GM21526 (cell line): ENCODE measurements at regions not wholly inside any gene's neighbourhood (a gene's known extent, or its start where the extent isn't known, plus 50 kb on each side); places are given as distances from the start of the nearest gene placed in this dataset.
"Not testable (repeated sequence)": the region's sequence is repeated elsewhere in the genome, so short reads cannot be mapped to it uniquely, and the experiment has no call there.

Experiments
- ATAC-seq: cut with Tn5 transposase; IDR thresholded peaks from one replicate; pipeline ENCODE4 v1.9.1; 2021; ENCODE audit warnings: moderate library complexity; ENCODE audit not compliant: unreplicated experiment, low FRiP score

DNA sequence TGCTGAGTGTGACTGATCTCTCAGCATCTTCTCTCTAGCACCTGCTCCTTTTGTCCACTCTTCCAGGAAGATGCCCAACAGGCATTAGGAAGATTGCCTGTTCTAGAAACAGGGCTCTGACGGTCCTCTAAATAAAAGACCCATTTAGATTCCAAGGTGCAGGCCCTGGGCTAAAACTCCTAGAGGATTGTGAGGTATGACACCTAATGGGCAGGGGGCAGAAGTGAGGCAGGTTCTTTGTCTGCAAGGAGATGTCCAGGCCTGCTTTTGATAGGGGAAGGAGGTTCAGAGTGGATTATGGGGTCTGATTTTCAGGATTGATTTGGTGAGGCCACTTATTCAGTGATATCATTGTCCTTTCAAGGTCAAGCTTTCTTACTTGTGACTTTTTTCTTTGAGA is 140.8 kb upstream of the TRPC7 start:
- ATAC-seq: no peak

DNA sequence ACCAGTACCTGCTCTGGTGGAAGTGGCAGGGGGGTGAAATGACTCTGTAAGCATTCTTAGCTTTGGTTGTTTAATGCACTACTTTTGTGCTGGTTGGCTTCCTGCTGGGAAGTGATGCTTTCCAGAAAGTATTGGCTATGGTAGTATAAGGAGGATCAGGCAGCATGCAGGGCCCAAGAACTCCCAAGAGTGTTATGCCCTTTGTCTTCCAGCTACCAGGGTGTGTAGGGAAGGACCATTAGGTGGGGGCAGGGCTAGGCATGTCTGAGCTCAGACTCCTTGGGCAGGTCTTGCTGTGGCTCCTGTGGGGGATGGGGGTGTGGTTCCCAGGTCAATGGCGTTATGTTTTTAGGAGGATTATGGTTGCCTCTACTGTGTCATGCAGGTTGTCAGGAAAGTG is 135.8 kb upstream of the TRPC7 start:
- no peak for ATAC-seq

DNA sequence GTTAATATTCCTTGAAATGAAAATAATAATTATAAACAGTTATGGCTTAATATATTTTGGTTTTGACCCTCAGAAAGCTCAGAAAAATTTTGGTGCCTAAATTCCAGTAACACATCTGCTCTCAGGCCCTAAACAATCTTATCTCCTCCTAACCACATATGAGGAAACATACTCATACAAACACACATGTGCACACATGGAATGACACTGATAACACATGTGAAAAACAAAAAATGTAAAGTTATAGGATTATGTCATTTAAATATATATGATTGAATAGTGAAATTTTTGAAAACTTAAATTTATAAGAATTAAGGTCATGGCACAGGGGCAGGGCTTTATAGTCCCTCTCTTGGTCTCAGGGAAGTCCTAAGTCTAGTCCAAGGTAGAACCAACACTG is 127.2 kb upstream of the TRPC7 start:
- no peak for ATAC-seq

DNA sequence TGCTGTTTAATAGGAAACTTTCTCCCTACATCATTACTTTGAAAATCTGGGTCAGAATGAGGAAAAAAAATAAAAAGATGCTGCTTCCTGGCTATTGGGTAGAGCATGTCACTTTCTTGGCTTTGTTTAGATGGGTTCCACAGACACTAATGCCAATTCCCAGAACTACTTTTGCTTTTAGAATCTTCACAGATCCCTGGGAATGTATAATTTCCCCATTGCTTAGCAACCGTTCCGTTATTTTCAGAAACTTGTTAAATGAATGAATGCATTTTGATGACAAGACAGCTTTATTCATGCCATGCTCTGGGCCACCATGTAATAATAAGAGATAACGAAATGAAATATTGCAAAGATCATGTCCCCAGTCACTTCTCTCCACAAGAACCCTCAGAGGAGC is 126.5 kb upstream of the TRPC7 start:
- ATAC-seq: no peak

DNA sequence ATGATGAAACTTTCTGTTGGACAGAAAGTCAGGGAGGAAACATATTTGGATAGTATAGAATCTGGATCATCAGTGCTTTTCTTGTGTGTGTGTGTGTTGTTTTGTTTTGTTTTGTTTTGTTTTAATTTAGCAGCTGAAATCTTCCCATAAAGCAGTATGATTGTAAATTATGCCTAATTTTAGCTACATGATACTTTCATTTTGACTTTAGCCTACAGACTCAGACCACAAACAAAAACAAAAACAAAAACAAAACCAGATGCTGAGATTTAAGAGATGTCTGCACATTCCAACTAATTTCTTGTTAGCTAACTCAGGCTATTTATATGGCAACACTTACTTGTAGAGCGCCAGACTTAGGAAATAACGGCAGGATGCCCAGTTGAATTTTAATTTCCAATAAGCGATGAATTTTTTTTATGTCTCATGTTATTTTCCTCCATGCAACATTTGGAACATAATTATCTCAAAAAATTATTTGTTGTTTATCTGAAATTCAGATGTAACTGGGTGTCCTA is 119.5 kb upstream of the TRPC7 start:
- peak; percentile 70 for ATAC-seq

DNA sequence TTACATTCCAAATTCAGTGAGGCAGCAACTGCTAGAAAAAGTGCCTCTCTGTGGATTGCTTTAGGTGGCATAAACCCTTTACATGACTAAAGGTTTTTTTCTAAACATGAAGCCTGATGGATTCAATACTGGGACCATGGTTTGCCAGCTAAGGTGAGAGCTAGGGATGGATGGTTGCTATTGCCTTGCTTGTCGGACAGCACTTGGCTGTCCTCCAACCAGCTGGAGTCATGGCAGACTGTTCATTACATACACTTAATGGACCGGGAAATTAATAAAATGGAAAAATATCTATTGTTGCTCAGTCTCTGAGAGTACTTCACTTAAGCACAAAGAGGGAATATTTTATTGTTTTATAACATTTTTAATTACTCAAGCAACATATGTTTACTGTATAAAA is 116.9 kb upstream of the TRPC7 start:
- no peak for ATAC-seq

DNA sequence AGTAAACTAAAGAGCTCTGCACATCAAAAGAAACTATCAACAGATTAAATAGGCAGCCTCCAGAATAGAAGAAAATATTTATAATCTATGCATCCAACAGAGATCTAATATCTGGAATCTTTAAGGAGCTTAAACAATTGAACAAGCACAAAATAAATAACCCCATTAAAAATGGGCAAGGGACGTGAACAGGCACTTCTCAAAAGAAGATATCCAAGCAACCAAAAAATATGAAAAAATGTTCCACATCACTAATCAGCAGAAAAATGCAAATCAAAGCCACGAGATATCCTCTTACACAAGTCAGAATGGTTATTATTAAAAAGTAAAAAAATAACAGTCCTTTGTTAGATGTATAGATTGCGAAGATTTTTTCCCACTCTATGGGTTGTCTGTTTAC is 109.1 kb upstream of the TRPC7 start:
- ATAC-seq: no peak

DNA sequence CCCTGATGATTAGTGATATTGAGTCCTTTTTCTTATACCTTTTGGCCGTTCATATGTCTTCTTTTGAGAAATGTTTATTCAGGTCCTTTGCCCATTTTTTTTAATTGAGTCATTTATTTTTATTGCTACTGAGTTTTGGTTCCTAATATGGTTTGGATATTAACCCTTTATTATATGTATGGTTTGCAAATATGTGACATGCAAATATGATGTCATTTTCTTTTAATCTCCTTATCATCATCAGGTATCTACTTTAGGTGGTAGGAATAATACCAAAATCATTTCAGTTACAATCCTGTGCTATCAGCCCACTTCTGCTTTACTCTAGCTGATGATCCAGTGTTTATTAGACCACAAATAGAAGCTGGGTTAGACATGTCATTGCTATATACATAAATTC is 102.3 kb upstream of the TRPC7 start:
- ATAC-seq: no peak

DNA sequence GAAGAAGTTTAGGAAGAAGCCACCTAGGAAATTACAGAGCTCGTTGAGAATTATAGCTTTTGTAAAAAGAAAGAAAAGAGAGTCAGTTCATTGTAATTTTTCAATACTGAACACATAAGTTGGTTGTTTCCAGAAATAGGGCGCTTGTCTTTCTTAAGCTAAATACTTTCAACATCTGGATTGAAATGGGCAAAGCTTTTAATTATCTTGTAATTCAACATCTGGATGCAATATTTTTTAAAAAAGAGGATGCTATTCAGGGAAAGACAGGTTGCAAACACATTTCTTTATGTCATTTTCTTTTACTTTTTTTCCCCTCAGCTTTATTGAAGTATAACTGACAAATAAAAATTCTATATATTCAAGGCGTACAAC is 100.7 kb upstream of the TRPC7 start:
- ATAC-seq: no peak

DNA sequence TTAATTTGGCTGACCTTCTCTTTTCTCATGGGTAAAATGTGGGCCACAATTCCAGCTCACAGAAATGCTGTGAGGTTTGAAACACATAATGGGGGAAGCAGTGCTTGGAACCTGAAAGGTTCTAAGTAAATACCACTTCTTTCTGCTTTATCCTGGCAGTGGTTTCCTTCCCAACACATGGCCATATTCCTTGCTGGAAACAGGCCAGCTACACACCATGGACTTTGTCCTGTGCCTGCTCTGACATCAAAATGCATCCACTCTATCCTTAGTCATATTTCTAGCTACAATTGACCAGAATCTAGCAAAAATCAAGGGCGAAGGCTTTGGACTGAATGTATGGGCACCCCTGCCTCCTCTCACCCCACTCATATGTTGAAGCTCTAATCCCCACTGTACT is 93.1 kb upstream of the TRPC7 start:
- ATAC-seq: no peak

DNA sequence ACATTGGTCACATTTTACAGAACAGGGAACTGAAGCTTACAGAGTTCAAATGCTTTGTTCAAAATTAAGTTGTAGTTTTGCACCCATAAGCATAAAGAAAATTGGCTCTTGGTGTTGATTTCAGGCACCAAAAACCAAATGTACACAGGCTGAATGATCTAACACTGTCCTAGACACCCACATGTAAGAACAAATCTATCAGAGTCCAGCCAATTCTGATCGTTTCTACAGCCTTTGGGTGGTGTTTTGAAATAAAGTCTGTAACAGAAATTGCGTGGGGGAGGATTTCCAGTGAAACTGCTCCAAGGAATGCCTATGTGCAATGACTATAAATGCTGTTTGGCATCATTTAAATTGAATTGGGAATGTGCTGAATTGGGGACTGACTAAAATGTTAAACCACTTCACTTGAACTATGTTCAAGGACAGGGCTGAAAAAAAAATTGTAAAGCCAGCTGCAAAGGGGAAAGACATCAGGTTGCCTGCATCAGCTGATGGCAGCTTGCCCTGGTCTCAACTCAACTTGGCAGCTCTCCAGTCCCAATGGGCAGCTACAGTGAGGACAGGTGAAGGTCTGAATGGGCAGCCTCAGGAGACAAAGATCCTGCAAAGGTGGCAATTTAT is 92.2 kb upstream of the TRPC7 start:
- no peak for ATAC-seq

DNA sequence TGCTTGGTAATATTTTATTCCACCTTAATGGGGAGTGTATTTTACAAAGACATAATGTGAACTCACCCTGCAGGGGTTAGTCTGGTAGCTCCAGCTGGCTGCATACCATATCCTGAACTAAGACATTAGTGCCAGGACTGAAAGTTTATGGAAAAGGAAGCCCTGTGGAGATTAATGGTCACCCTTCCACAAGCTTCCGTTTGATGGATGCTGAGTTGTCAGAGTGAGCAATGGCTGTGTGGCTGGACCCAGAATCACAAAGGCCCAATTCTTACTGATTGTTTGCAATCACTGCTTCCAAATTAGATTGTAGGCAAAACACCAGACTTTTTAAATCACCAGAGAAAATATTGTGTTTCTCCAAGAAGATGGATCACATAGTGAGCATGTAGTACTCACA is 90.1 kb upstream of the TRPC7 start:
- no peak for ATAC-seq

DNA sequence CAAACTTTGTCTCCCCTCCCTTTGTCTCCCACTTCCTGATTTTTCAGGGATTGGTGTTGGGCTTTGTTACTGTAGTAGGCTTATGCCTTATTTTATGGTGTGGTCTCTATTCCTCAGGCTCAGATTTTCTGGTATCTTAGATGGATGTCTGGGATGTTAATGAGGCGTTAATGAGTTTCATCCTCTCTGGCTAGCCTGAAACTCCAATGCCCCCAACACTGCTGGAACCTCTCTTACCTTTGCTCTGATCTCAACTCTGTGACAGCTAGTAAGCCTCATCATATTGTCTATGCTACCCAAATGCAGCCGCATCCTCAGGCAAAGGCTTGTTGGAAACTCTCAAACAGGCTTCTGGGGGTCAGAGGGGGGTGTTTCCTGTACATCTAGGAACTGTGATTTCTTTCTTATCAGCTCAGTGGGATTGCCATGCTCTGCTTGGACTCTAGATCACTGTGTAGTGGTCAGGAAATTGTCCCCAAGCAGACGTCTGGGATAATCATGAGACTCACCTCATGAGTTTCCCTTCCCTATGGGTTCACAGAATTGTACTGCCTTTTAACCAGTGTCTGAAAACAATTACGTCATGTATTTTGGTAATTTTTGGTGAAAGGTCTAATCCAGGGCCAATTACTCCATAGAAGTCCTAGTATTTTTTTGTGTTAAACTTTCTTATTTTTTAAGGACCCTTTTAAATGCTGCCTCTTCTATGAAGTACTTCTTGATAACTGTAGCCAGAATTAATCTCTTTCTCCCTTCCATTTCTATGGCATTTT is 88.8 kb upstream of the TRPC7 start:
- ATAC-seq: no peak

DNA sequence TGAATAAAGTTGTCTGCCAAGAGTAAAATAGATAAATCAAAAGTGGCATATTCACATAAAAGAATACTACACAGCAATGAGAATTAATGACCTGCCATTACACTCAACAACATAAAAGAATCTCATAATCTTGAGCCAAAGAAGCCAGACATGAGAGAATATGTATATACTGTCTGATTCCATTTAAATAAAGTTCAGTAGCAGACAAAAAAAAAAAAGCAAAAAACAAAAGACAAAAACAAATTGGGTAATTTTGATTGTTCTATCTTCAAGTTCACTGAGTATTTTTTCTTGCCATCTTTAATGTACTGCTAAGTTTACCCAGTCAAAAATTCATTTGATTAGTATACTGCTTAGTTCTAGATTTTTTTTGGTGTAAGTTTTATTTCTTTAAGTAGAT is 87.9 kb upstream of the TRPC7 start:
- ATAC-seq: no peak

DNA sequence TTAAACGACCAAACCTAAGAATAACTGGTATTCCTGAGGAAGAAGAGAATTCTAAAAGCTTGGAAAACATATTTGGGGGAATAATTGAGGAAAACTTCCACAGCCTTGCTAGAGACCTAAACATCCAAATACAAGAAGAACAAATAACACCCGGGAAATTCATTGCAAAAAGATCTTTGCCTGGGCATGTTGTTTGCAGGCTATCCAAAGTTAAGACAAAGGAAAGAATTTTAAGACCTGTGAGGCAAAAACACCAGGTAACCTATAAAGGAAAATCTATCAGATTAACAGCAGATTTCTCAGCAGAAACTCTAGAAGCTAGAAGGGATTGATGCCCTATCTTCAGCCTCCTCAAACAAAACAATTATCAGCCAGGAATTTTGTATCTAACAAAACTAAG is 82.2 kb upstream of the TRPC7 start:
- not testable (repeated sequence) for ATAC-seq

DNA sequence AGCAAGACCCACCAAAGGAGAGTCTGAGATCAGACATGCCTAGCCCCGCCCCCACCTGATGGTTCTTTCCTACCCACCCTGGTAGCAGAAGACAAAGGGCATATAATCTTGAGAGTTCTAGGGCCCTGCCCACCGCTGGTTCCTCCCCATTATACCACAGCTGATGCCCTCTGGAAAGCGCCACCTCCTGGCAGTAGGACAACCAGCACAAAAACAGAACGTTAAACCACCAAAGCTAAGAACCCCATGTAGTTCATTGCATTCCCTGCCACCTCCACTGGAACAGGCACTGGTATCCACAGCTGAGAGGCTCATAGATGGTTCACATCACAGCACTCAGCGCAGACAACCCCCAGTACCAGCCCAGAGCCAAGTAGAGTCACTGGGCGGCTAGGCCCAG is 81.2 kb upstream of the TRPC7 start:
- ATAC-seq: no peak

DNA sequence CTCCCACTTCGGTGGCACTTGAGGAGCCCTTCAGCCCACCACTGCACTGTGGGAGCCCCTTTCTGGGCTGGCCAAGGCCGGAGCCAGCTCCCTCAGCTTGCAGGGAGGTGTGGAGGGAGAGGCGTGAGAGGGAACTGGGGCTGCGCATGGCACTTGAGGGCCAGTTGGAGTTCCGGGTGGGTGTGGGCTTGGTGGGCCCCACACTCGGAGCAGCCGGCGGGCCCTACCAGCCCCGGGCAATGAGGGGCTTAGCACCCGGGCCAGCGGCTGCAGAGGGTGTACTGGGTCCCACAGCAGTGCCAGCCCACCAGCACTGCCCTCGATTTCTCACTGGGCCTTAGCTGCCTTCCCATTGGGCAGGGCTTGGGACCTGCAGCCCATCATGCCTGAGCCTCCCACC is 78.8 kb upstream of the TRPC7 start:
- ATAC-seq: not testable (repeated sequence)

DNA sequence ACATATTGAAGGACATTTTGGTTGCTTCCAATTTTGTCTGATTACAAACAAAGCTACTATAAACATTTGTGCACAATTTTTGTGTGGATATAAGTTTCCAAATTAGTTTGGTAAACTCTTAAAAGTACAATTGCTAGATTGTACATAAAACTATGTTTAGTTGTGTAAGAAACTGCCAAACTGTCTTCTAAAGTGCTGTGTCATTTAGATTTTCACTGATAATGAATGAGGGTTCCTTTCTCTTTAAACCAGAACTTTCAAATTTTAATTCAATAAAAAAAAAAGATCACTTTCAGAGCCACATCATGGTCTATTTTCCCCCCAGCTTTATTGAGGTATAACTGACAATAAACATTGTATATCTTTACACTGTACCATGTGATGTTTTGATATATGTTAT is 74.0 kb upstream of the TRPC7 start:
- ATAC-seq: no peak

DNA sequence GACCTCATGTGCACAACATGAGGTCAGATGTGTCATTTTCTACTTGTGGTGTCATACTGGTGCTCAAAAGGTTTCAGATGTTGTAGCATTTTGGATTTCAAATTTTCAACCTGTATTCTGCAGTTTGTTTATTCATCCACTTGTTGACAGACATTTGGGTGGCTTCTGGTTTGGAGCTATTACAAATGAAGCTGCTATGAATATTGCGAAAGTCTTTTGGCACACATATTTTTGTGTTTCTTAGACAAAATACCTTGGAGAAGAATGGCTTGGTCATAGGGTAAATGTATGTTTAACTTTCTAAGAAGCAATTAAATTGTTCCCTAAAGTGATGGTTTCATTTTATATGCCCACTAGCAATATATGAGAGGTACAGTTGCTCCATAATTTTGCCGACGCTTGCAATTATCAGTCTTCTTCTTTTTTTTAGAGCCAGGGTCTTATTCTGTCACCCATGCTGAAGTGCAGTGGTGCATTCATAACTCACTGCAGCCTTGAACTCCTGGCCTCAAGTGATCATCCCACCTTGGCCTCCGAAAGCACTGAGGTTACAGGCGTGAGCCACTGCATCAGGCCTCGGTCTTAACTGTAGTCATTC is 70.7 kb upstream of the TRPC7 start:
- ATAC-seq: no peak

DNA sequence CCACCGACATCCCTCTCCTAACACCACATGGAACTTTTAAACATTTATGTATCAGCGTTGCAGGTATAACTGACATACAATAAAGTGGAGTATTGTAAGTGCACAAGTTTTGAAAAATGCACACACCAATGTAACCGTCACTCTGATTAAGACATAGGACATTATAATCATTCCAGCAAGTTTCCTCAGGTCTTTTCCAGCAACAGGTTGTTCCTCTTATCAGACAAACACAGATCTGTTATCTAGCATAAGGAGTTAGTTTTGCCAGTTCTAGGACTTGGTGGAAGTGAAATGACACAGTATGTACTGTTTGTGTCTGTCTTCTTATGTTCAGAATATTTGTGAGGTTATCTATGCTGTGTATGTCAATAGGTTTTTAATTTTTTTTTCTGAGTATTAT is 69.5 kb upstream of the TRPC7 start:
- ATAC-seq: no peak

DNA sequence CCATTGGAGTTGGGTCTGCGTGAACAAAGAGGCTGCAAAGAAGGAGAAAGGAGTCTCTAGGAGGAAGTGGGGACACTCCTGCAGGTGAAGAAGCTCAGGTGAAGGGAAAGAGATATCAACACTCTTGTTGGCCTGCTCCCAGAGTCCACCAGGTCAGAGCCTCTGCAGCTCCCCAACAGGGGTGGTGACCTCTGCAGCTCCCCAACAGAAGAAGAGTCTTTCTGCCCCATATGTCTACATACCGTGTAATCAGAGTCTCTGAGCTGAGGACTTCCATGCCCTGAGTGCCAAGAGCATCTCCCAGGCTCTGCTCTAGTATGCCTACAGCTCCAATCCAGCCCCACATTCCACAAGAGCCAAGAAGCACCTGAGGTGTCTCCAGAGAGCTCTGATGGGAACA is 67.4 kb upstream of the TRPC7 start:
- no peak for ATAC-seq

DNA sequence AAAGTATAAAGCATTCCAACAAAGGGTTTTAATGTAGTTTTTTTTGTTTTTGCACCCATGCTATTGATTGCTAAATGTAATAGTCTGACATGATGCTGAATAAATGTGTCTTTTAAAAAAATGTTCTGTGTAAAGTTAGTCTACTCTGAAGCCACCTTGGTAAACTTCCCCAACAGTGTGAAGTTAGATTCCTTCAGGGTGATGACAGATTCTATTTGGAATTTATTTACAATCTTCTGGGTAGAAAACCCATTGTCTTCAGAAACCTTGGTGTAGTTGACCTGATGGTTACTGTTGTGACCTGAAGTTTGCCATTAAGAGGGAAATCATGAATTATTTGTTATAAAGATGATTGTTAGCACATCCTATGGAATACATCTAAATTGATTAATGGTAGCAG is 64.7 kb upstream of the TRPC7 start:
- ATAC-seq: no peak
